Endodermal cell (in vitro differentiated cells): ENCODE measurements at regions not wholly inside any gene's neighbourhood (a gene's known extent, or its start where the extent isn't known, plus 50 kb on each side); places are given as distances from the start of the nearest gene placed in this dataset.
A peak's percentile ranks its signal among the peaks of the same experiment; 100 is the strongest.
"Not testable (repeated sequence)": the region's sequence is repeated elsewhere in the genome, so short reads cannot be mapped to it uniquely, and the experiment has no call there.

Experiments used
- DNase-seq: peaks from one replicate; pipeline ENCODE4 v3.0.0-alpha.2; 2017
- H3K27ac ChIP-seq: 2 replicates; pipeline ENCODE4 v1.5.1; 2013; ENCODE audit warnings: mild to moderate bottlenecking, low read depth, low read length, moderate library complexity
- H3K27me3 ChIP-seq: 2 replicates; pipeline ENCODE4 v1.6.1; 2013; ENCODE audit warnings: mild to moderate bottlenecking, low read length, moderate library complexity; ENCODE audit not compliant: insufficient read depth, control insufficient read depth, poor library complexity, severe bottlenecking
- H3K36me3 ChIP-seq: 2 replicates; pipeline ENCODE4 v1.7.0; 2013; ENCODE audit warnings: mild to moderate bottlenecking, low read length, moderate library complexity; ENCODE audit not compliant: control insufficient read depth, insufficient read depth
- H3K4me1 ChIP-seq: one replicate; pipeline ENCODE4 v1.7.0; 2013; ENCODE audit warnings: low read length; ENCODE audit not compliant: control insufficient read depth, insufficient read depth
- H3K4me3 ChIP-seq: 2 replicates; pipeline ENCODE4 v1.5.1; 2013; ENCODE audit warnings: mild to moderate bottlenecking, low read length, moderate library complexity
- H3K9ac ChIP-seq: 2 replicates; pipeline ENCODE4 v1.6.1; 2013; ENCODE audit warnings: mild to moderate bottlenecking, low read length, moderate library complexity; ENCODE audit not compliant: poor library complexity, severe bottlenecking; ENCODE audit errors: extremely low read depth
- H3K9me3 ChIP-seq: 2 replicates; pipeline ENCODE4 v1.6.1; 2013; ENCODE audit warnings: mild to moderate bottlenecking, low read length, moderate library complexity; ENCODE audit not compliant: control insufficient read depth
- H3K27ac Mint-ChIP-seq: 2 replicates; pipeline ENCODE4 v1.8.0; 2020; ENCODE audit warnings: mixed read lengths
- H3K27me3 Mint-ChIP-seq: 2 replicates; pipeline ENCODE4 v1.8.0; 2021; ENCODE audit warnings: mild to moderate bottlenecking, mixed read lengths; ENCODE audit not compliant: insufficient read depth
- H3K36me3 Mint-ChIP-seq: 2 replicates; pipeline ENCODE4 v1.8.0; 2020; ENCODE audit warnings: low read depth, mixed read lengths
- H3K4me1 Mint-ChIP-seq: 2 replicates; pipeline ENCODE4 v1.8.0; 2020; ENCODE audit warnings: mixed read lengths
- H3K4me3 Mint-ChIP-seq: 2 replicates; pipeline ENCODE4 v1.8.0; 2020; ENCODE audit warnings: mild to moderate bottlenecking, moderate library complexity, mixed read lengths
- H3K9me3 Mint-ChIP-seq: 2 replicates; pipeline ENCODE4 v1.8.0; 2020; ENCODE audit warnings: mild to moderate bottlenecking, mixed read lengths
- WGBS, 2 experiments: methylation state at CpG; one replicate each; pipeline versions ENCODE4 v1.1.5 to v1.1.7; 2013; ENCODE audit warnings: missing lambda C conversion rate in 2 of 2, mixed read lengths in 1 of 2; ENCODE audit not compliant: insufficient coverage in 1 of 2, insufficient read length in 1 of 2; 5-methylcytosine and 5-hydroxymethylcytosine counted together

DNA sequence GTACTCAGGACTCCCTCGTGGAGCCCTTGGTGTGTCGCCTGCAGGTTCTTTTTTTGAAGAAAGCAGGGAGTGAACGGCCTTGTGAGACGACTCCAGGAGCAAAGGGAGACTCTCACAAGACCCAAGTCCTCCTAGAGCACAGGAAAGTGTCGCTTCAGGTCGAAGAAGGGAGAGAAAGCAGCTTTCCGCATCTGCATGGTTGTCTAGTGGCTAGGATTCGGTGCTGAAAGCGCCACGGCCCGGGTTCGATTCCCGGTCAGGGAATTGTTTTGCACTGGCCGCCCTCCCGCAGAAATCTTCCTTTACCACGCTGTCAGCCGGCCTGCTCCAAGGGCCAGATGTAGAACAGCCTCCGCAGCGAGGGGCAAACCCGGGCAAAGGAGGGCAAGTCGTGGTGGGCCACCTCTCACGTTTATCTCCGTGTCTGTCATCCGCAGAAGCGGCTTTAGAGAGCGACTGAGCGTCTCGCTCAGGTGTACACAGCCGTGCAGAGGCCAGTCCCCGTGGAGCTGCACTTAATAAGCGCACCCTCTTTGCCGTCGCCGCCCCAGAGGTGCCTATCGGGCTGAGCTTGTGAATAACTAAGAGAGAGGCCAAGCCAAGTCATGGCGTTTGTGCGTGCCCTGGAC is 72.6 kb downstream of the FAM72D start:
- DNase-seq = peak; percentile 20
- not testable (repeated sequence) for H3K4me3 Mint-ChIP-seq
- 94 to 97% methylated on average over 13 to 18 of the region's 37 CpGs for WGBS, 2 experiments

DNA sequence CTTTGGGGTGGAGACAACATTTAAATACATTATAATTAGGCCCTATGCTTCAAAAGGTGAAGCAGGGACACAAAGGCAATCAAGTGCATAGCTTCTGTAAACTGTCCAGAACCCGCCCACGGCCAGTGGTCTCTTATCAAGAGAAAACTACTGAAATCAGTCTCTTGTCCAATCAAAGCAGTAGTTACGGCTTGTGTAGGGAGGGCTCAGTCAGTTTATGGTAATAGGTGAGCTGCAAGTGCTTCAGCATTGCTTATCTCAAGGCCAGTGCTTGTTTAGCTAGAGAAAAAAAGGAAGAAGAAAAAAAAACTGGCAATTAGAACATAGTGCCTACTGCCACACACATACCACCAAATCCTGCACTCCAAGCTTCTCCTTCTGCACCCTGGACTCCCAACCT is 68.6 kb downstream of the FAM72D start:
- no CpG with 5 or more reads among the region's 3 CpGs for WGBS, 2 experiments
- H3K27me3 Mint-ChIP-seq, H3K27ac ChIP-seq, H3K4me1 Mint-ChIP-seq, H3K4me1 ChIP-seq, DNase-seq, H3K36me3 Mint-ChIP-seq, H3K4me3 ChIP-seq, H3K9me3 Mint-ChIP-seq, H3K4me3 Mint-ChIP-seq, H3K27me3 ChIP-seq, H3K9me3 ChIP-seq, H3K27ac Mint-ChIP-seq, H3K9ac ChIP-seq, H3K36me3 ChIP-seq: not testable (repeated sequence)

More for the DNA sequence above, 72.6 kb downstream of the FAM72D start:
- not testable (repeated sequence) for H3K9me3 ChIP-seq, H3K4me1 Mint-ChIP-seq, H3K27ac ChIP-seq, H3K4me1 ChIP-seq, H3K36me3 ChIP-seq, H3K36me3 Mint-ChIP-seq, H3K27me3 ChIP-seq, H3K4me3 ChIP-seq, H3K27ac Mint-ChIP-seq, H3K9me3 Mint-ChIP-seq, H3K27me3 Mint-ChIP-seq, H3K9ac ChIP-seq
